ENCODE measurements at regions not wholly inside any gene's neighbourhood (a gene's known extent, or its start where the extent isn't known, plus 50 kb on each side); places are given as distances from the start of the nearest gene placed in this dataset.
"Not testable (repeated sequence)": the region's sequence is repeated elsewhere in the genome, so short reads cannot be mapped to it uniquely, and the experiment has no call there.

DNA sequence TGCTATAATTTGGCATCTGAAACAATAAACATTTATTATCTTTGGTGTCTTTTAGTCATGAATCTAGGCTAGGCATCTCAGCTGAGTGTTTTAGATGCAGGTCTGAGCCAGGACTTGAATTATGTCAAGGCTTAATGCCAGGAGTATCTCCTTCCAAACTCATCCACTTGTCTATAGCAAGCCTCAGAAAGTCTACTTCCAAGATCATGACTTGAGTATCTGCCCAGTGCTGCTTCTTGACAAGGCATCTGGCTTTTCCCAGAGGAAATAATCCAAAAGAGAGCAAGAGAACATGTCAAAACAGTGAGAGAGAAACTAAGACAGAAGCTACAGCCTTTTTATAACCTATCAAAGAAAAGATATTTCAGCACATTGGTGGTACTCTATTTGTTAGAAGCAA is 1052.1 kb upstream of the PCDH10 start:
- H3K4me3 ChIP-seq (ENCODE audit: low read length): no peak overlapping the region
- no peak for DNase-seq (ENCODE audit: low read depth)
- TF ChIP-seq, protein P1, sequence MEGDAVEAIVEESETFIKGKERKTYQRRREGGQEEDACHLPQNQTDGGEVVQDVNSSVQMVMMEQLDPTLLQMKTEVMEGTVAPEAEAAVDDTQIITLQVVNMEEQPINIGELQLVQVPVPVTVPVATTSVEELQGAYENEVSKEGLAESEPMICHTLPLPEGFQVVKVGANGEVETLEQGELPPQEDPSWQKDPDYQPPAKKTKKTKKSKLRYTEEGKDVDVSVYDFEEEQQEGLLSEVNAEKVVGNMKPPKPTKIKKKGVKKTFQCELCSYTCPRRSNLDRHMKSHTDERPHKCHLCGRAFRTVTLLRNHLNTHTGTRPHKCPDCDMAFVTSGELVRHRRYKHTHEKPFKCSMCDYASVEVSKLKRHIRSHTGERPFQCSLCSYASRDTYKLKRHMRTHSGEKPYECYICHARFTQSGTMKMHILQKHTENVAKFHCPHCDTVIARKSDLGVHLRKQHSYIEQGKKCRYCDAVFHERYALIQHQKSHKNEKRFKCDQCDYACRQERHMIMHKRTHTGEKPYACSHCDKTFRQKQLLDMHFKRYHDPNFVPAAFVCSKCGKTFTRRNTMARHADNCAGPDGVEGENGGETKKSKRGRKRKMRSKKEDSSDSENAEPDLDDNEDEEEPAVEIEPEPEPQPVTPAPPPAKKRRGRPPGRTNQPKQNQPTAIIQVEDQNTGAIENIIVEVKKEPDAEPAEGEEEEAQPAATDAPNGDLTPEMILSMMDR (IDR thresholded peaks at IDR 0.05; ENCODE audit: insufficient read depth, low read depth, low read length, missing control alignments): no peak

DNA sequence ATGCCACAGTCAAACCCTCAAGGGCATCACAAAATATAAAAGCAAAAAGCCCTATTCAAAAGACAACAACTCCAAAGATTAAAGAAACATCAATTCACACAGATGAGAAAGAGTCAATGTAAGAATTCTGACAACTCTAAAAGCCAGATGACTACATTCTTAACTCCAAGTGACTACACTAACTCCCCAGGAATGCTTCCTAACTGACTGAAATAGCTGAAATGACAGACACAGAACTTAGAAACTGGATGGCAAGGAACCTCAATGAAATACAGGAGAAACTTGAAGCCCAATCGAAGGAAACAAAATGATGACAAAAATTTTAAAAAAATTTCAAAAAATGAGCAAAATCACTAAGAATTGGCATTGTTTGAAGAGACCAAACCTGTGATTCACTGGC is 1047.6 kb upstream of the PCDH10 start:
- H3K4me3 ChIP-seq (ENCODE audit: low read length): no peak overlapping the region
- TF ChIP-seq, protein P1 (IDR thresholded peaks at IDR 0.05; ENCODE audit: insufficient read depth, low read depth, low read length, missing control alignments): no peak
- peak; percentile 15 for DNase-seq (ENCODE audit: low read depth)

DNA sequence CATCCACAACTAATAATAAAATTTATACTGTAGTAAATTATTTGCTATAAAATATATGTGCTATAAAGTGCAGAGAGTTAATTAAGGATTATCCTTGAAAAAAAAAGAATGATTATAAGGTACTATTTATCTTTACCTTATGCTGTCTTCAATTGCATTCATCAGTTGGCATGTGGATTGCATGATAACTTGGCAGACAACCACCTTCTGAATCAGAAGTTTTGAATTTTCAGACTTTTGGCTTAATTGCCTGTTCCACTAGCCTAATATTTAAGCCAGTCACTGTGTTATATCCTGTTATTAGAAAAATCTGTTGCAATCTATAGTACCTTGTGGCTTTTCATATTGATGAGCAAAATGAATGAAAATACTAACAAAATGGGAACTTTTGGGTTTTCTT is 1040.3 kb upstream of the PCDH10 start:
- peak; percentile 46 for DNase-seq (ENCODE audit: low read depth)
- no peak overlapping the region for H3K4me3 ChIP-seq (ENCODE audit: low read length)
- TF ChIP-seq, protein P1 (IDR thresholded peaks at IDR 0.05; ENCODE audit: insufficient read depth, low read depth, low read length, missing control alignments): no peak

DNA sequence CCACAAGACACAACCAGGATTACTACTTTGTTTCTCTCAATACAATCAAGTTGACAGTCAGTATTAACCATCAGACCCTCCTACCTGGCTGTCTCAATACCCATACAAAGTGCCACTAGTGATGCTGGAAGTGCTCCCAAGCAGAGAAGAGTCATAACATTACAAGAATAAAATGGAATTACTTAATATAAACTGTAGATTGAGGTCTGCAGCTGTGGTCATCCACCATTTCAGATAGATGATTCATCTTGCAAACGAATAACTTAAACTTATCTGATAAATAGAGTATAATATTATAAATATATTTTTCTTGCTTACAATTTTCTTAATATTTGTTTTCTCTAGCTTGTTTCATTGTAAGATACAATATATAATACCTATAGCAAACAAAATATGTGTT is 1034.2 kb upstream of the PCDH10 start:
- DNase-seq (ENCODE audit: low read depth): no peak
- no peak overlapping the region for H3K4me3 ChIP-seq (ENCODE audit: low read length)
- TF ChIP-seq, protein P1 (IDR thresholded peaks at IDR 0.05; ENCODE audit: insufficient read depth, low read depth, low read length, missing control alignments): no peak

DNA sequence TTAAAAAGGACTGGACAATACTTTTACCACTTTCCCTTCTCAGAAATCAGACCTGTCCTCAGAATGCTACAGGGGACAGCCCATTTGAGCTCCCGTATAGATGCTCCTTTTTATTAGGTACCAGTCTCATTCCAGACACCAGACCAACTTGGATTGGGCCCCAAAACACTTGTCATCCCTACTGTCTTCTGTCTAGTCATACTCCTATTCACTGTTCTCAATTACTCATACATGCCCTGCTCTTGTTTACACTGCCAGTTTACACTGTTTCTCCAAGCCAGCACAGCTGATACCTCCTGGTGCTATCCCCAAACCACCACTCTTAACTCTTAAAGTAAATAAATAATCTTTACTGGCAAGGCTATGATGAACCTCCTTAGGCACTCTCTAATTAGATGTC is 1026.4 kb upstream of the PCDH10 start:
- not testable (repeated sequence) for H3K4me3 ChIP-seq (ENCODE audit: low read length)
- peak; percentile 7 for DNase-seq (ENCODE audit: low read depth)

DNA sequence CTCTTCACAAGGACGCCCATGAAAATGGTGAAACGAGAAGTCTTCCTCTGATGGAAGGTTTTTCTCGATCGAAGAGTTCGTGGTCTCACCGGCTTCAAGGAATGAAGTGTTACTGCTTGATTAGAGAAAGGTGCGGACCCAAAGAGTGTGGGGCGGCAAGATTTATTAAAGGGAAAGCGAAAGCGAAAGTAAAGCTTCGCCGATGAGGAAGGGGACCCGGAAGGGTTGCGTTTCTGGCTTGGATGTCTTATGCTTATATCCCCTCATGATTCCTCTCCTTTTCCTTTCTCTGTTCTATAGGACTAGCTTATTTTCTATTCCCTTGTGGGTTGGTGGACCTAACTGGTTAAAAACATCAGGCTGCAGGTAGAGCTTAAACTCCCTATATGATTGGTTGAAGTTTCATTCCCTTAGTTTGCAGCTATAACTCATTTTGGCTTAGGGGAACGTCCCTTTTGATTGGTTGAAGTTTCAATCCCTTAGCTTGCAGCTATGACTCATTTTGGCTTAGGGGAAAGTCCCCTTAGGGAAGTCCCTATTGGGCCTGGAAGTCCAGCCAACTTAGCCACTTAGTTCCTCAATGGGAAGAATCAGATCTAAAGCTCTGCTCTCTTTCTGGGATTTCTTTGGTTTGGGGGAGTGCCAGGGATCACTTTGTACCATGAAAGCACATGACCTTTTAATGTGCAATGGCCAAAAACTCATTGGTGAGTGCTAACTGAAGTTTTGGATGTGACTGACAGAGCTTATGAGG is 1025.0 kb upstream of the PCDH10 start:
- DNase-seq (ENCODE audit: low read depth): peak; percentile 14
- TF ChIP-seq, protein P1 (IDR thresholded peaks at IDR 0.05; ENCODE audit: insufficient read depth, low read depth, low read length, missing control alignments): no peak
- peak overlapping the region; percentile 8 for H3K4me3 ChIP-seq (ENCODE audit: low read length)

DNA sequence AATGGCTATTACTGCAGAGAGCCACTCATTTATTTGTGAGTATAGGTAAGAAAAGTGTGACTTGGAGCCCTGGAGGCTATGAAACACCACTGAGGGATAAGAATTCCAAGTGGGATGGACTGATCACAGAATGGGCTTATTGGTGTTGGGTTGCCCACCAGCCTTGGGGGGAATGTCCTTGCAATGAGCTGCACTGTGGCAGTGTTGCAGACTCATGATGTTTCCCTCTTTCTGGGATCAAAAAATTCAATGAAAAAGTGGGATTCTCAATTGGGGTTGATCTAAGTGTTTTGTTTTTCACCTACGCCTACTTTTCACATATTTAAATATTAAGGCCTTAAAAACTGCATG is 1024.5 kb upstream of the PCDH10 start:
- DNase-seq (ENCODE audit: low read depth): no peak
- TF ChIP-seq, protein P1 (IDR thresholded peaks at IDR 0.05; ENCODE audit: insufficient read depth, low read depth, low read length, missing control alignments): no peak

More for the DNA sequence above, 1024.5 kb upstream of the PCDH10 start:
- H3K4me3 ChIP-seq (ENCODE audit: low read length): no peak overlapping the region
